GM12878 (cell line): ENCODE measurements at regions not wholly inside any gene's neighbourhood (a gene's known extent, or its start where the extent isn't known, plus 50 kb on each side); places are given as distances from the start of the nearest gene placed in this dataset.

Experiments used
- CBX3 ChIP-seq: fragments of 200-600 bp; sonication (generic); IDR thresholded peaks from 2 replicates; pipeline ENCODE4 v1.6.1; 2016; ENCODE audit warnings: low read depth, borderline replicate concordance
- CTCF ChIP-seq, 3 experiments: IDR thresholded peaks in 2 of 3; conservative IDR thresholded peaks in 1 of 3; 2 replicates each; pipeline ENCODE4 v1.5.1; 2011; ENCODE audit warnings: low read depth in 3 of 3, low read length in 3 of 3, mild to moderate bottlenecking in 3 of 3, control low read depth in 2 of 3, moderate library complexity in 2 of 3, inconsistent platforms in 1 of 3, mixed read lengths in 1 of 3; ENCODE audit not compliant: control insufficient read depth in 2 of 3, insufficient read depth in 1 of 3; ENCODE audit errors: extremely low read depth in 1 of 3
- EP300 ChIP-seq, 2 experiments: fragments of 150-350 bp in 1 of 2; IDR thresholded peaks; 2 replicates each; pipeline ENCODE4 v1.6.1; 2011 to 2012; ENCODE audit warnings: low read depth in 2 of 2, low read length in 2 of 2, borderline replicate concordance in 1 of 2, improper control_type of control experiment in 1 of 2, inconsistent platforms in 1 of 2; ENCODE audit not compliant: control insufficient read depth in 1 of 2
- IRF3 ChIP-seq: fragments of 450-650 bp; IDR thresholded peaks from 2 replicates; pipeline ENCODE4 v1.6.1; 2014; ENCODE audit warnings: mild to moderate bottlenecking
- MXI1 ChIP-seq: fragments of 150-350 bp; IDR thresholded peaks from 2 replicates; pipeline ENCODE4 v1.6.1; 2011; ENCODE audit warnings: low read depth, mild to moderate bottlenecking, inconsistent platforms, low read length, improper control_type of control experiment
- POLR2AphosphoS5 ChIP-seq: IDR thresholded peaks from 2 replicates; pipeline ENCODE4 v1.6.1; 2011; ENCODE audit warnings: mild to moderate bottlenecking, low read length, inconsistent platforms
- TCF7 ChIP-seq: IDR thresholded peaks from 2 replicates; pipeline ENCODE4 v1.6.1; 2014; ENCODE audit warnings: antibody characterized with exemption, borderline replicate concordance

- TF ChIP-seq EP300 (IDR thresholded peaks at IDR 0.05; ENCODE audit: borderline replicate concordance in 1 of 2, control insufficient read depth in 1 of 2, low read depth in 2 of 2, low read length in 2 of 2) = no peak
- TF ChIP-seq CTCF (IDR thresholded peaks at IDR 0.05 in 2 of 3, conservative IDR thresholded peaks at IDR 0.05 in 1 of 3; ENCODE audit: control insufficient read depth in 2 of 3, extremely low read depth in 1 of 3, insufficient read depth in 1 of 3, low read depth in 3 of 3, low read length in 3 of 3) = no peak
- TF ChIP-seq IRF3 = no peak
- no peak for TF ChIP-seq CBX3
- no peak for TF ChIP-seq TCF7
- TF ChIP-seq MXI1 = no peak
- no peak for TF ChIP-seq POLR2AphosphoS5
Observed at GRCh38 chr11:70764356-70764905, 366.1 kb downstream of the CTTN start.
